ENCODE measurements at regions not wholly inside any gene's neighbourhood (a gene's known extent, or its start where the extent isn't known, plus 50 kb on each side); places are given as distances from the start of the nearest gene placed in this dataset.

DNA sequence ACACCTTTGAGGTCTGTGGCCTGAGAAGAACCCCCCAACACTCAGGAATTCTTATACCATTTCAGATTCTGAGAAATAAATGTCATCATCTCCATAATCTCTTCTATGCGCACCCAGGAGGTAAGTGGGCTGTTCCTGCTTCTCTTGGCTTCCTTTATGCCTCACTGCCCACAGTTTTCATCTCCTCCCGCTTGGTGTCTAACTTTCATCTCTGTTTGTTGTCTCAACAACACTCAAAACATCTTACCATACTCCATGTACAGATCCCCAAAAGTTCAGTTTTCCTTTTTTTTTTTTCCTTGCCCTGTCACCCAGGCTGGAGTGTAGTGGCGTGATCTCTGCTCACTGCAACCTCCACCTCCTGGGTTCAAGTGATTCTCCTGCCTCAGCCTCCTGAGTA is 170.2 kb upstream of the FREM1 start:
- Histone ChIP-seq H3K4me3 (ENCODE audit: low read depth, low read length) (no peak overlapping the region), H3K27me3 (ENCODE audit: control insufficient read depth, insufficient read depth, low read length) (no peaks in the 10 kb centered on the region), H3K36me3 (ENCODE audit: control insufficient read depth, insufficient read depth, low read length) (no peaks in the 10 kb centered on the region)
- TF ChIP-seq, protein P1, sequence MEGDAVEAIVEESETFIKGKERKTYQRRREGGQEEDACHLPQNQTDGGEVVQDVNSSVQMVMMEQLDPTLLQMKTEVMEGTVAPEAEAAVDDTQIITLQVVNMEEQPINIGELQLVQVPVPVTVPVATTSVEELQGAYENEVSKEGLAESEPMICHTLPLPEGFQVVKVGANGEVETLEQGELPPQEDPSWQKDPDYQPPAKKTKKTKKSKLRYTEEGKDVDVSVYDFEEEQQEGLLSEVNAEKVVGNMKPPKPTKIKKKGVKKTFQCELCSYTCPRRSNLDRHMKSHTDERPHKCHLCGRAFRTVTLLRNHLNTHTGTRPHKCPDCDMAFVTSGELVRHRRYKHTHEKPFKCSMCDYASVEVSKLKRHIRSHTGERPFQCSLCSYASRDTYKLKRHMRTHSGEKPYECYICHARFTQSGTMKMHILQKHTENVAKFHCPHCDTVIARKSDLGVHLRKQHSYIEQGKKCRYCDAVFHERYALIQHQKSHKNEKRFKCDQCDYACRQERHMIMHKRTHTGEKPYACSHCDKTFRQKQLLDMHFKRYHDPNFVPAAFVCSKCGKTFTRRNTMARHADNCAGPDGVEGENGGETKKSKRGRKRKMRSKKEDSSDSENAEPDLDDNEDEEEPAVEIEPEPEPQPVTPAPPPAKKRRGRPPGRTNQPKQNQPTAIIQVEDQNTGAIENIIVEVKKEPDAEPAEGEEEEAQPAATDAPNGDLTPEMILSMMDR (IDR thresholded peaks at IDR 0.05; ENCODE audit: insufficient read depth, low read depth, low read length), result no peak
- POLR2A ChIA-PET, result no interaction called here
- no peak for DNase-seq (ENCODE audit: low read depth)
- CTCF ChIA-PET, result interaction anchor here (1.4 kb wide), 1 partner anchor 20 kb away, joined by 3 read pairs; no protein-coding TSS in a partner anchor

DNA sequence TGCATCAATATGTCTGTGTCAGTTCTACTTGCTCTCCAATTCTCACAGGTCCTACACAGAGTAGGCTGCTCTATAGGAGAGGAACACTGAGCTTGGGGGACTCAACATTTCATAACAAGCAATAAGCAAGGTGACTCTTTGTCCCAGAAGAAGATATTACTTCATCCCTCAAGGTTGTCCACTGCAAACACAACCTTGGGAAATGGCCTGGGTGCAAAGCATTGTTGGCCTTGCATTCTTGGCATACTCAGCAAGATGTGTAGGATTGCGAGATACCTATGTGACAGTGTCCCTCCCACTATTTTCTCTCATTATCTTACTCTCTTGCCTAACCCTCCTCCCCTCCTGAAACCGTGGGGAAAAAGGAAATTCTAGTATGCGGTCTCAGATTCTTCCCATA is 169.8 kb upstream of the FREM1 start:
- ChIA-PET POLR2A (no interaction called here), CTCF (no interaction called here)
- H3K27me3 ChIP-seq (ENCODE audit: control insufficient read depth, insufficient read depth, low read length), result no peaks in the 10 kb centered on the region
- no peak overlapping the region for H3K4me3 ChIP-seq (ENCODE audit: low read depth, low read length)
- DNase-seq (ENCODE audit: low read depth), result no peak
- TF ChIP-seq, protein P1 (IDR thresholded peaks at IDR 0.05; ENCODE audit: insufficient read depth, low read depth, low read length), result no peak
- H3K36me3 ChIP-seq (ENCODE audit: control insufficient read depth, insufficient read depth, low read length), result no peaks in the 10 kb centered on the region

GRCh38 chr9:15077946-15078729 is 167.9 kb upstream of the FREM1 start:
- no peak for DNase-seq (ENCODE audit: low read depth)
- TF ChIP-seq, protein P1 (IDR thresholded peaks at IDR 0.05; ENCODE audit: insufficient read depth, low read depth, low read length), result no peak
- no peak overlapping the region for H3K4me3 ChIP-seq (ENCODE audit: low read depth, low read length)
- no peaks in the 10 kb centered on the region for H3K27me3 ChIP-seq (ENCODE audit: control insufficient read depth, insufficient read depth, low read length)
- POLR2A ChIA-PET, result no interaction called here
- no peaks in the 10 kb centered on the region for H3K36me3 ChIP-seq (ENCODE audit: control insufficient read depth, insufficient read depth, low read length)
- CTCF ChIA-PET, result interaction anchor here (1.2 kb wide), 1 partner anchor 57 kb away, joined by 3 read pairs; no protein-coding TSS in a partner anchor

GRCh38 chr9:15073620-15074019 is 163.4 kb upstream of the FREM1 start:
- CTCF ChIA-PET, result no interaction called here
- Histone ChIP-seq H3K27me3 (ENCODE audit: control insufficient read depth, insufficient read depth, low read length) (no peaks in the 10 kb centered on the region), H3K36me3 (ENCODE audit: control insufficient read depth, insufficient read depth, low read length) (no peaks in the 10 kb centered on the region), H3K4me3 (ENCODE audit: low read depth, low read length) (no peak overlapping the region)
- DNase-seq (ENCODE audit: low read depth), result no peak
- POLR2A ChIA-PET, result no interaction called here
- TF ChIP-seq, protein P1 (IDR thresholded peaks at IDR 0.05; ENCODE audit: insufficient read depth, low read depth, low read length), result no peak

- POLR2A ChIA-PET, result no interaction called here
- DNase-seq (ENCODE audit: low read depth), result no peak
- CTCF ChIA-PET, result no interaction called here
- Histone ChIP-seq H3K36me3 (ENCODE audit: control insufficient read depth, insufficient read depth, low read length) (no peaks in the 10 kb centered on the region), H3K4me3 (ENCODE audit: low read depth, low read length) (no peak overlapping the region), H3K27me3 (ENCODE audit: control insufficient read depth, insufficient read depth, low read length) (no peaks in the 10 kb centered on the region)
- TF ChIP-seq, protein P1 (IDR thresholded peaks at IDR 0.05; ENCODE audit: insufficient read depth, low read depth, low read length), result no peak
These were observed 160.5 kb upstream of the FREM1 start for GRCh38 chr9:15070716-15071115.

Measured in BJ (cell line).